Esophagus muscularis mucosa (tissue), 4 donors: ENCODE measurements at regions not wholly inside any gene's neighbourhood (a gene's known extent, or its start where the extent isn't known, plus 50 kb on each side); places are given as distances from the start of the nearest gene placed in this dataset.

ENCODE experiments used
- EP300 ChIP-seq: sonication (generic); formaldehyde crosslinking; IDR thresholded peaks from one replicate; pipeline ENCODE4 v1.6.1; 2017; ENCODE audit warnings: antibody characterized with exemption
- POLR2A ChIP-seq: fragments of 450-650 bp; IDR thresholded peaks from one replicate; pipeline ENCODE4 v1.6.1; 2017; ENCODE audit warnings: antibody characterized with exemption, moderate library complexity, mild to moderate bottlenecking, low read depth
- POLR2AphosphoS5 ChIP-seq, 2 donors: sonication (generic); formaldehyde crosslinking; IDR thresholded peaks; one replicate each; pipeline ENCODE4 v1.6.1; 2017; ENCODE audit warnings: antibody characterized with exemption in 2 of 2
- TF ChIP-seq, protein P1 (sequence below), 3 experiments: fragments of 200-600 bp in 2 of 3; fragments of 450-650 bp in 1 of 3; sonication (generic) in 2 of 3; IDR thresholded peaks; one replicate each; pipeline ENCODE4 v1.5.1; 2017 to 2019; ENCODE audit warnings: antibody characterized with exemption in 3 of 3, mild to moderate bottlenecking in 2 of 3, moderate library complexity in 1 of 3

DNA sequence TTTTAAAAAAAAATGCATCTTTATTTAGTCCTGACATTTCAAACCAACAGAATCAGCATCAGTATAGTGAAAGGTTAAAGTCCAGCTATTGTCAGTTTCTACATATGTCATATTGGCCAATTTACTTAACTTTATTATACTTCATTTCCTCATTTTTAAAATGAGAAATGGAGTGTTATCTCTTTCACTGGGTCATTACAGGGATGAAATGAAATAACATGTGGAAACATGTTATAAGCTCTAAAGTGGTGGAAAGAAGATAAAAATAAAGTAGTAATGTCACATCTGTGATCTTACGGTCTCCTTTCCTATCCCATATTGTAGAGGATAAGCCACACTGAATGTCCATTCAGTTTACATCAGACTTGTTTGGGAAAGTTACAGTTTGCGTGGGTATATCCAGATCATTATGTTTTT is 780.1 kb downstream of the TUSC7 start:
- TF ChIP-seq, protein P1, sequence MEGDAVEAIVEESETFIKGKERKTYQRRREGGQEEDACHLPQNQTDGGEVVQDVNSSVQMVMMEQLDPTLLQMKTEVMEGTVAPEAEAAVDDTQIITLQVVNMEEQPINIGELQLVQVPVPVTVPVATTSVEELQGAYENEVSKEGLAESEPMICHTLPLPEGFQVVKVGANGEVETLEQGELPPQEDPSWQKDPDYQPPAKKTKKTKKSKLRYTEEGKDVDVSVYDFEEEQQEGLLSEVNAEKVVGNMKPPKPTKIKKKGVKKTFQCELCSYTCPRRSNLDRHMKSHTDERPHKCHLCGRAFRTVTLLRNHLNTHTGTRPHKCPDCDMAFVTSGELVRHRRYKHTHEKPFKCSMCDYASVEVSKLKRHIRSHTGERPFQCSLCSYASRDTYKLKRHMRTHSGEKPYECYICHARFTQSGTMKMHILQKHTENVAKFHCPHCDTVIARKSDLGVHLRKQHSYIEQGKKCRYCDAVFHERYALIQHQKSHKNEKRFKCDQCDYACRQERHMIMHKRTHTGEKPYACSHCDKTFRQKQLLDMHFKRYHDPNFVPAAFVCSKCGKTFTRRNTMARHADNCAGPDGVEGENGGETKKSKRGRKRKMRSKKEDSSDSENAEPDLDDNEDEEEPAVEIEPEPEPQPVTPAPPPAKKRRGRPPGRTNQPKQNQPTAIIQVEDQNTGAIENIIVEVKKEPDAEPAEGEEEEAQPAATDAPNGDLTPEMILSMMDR (IDR thresholded peaks at IDR 0.05) = no peak
- TF ChIP-seq POLR2A = no peak
- no peak for TF ChIP-seq POLR2AphosphoS5 (IDR thresholded peaks at IDR 0.05)
- no peak for TF ChIP-seq EP300
